GM20000 (cell line): ENCODE measurements at regions not wholly inside any gene's neighbourhood (a gene's known extent, or its start where the extent isn't known, plus 50 kb on each side); places are given as distances from the start of the nearest gene placed in this dataset.
"Not testable (repeated sequence)": the region's sequence is repeated elsewhere in the genome, so short reads cannot be mapped to it uniquely, and the experiment has no call there.

Experiments
- DNase-seq: peaks from one replicate; pipeline ENCODE4 v3.0.0; 2012; ENCODE audit warnings: low spot score
- TF ChIP-seq, protein P1 (sequence below): IDR thresholded peaks from 2 replicates; pipeline ENCODE4 v1.5.1; 2012; ENCODE audit warnings: mild to moderate bottlenecking, control low read depth; ENCODE audit errors: extremely low read depth, missing control alignments

GRCh38 chr11:38751421-38751820, 2153.4 kb upstream of the RAG2 start:
- TF ChIP-seq, protein P1, sequence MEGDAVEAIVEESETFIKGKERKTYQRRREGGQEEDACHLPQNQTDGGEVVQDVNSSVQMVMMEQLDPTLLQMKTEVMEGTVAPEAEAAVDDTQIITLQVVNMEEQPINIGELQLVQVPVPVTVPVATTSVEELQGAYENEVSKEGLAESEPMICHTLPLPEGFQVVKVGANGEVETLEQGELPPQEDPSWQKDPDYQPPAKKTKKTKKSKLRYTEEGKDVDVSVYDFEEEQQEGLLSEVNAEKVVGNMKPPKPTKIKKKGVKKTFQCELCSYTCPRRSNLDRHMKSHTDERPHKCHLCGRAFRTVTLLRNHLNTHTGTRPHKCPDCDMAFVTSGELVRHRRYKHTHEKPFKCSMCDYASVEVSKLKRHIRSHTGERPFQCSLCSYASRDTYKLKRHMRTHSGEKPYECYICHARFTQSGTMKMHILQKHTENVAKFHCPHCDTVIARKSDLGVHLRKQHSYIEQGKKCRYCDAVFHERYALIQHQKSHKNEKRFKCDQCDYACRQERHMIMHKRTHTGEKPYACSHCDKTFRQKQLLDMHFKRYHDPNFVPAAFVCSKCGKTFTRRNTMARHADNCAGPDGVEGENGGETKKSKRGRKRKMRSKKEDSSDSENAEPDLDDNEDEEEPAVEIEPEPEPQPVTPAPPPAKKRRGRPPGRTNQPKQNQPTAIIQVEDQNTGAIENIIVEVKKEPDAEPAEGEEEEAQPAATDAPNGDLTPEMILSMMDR, result no peak
- DNase-seq, result no peak

- DNase-seq, result not testable (repeated sequence)
Measured at GRCh38 chr11:38746516-38746915, 2148.5 kb upstream of the RAG2 start.

GRCh38 chr11:38723361-38723760, 2125.3 kb upstream of the RAG2 start:
- no peak for DNase-seq
- TF ChIP-seq, protein P1, result no peak

- TF ChIP-seq, protein P1, result no peak
- DNase-seq, result no peak
Measured at GRCh38 chr11:38721586-38722315, 2123.7 kb upstream of the RAG2 start.

- TF ChIP-seq, protein P1, result no peak
- no peak for DNase-seq
Measured at GRCh38 chr11:38718659-38719058, 2120.6 kb upstream of the RAG2 start.

DNA sequence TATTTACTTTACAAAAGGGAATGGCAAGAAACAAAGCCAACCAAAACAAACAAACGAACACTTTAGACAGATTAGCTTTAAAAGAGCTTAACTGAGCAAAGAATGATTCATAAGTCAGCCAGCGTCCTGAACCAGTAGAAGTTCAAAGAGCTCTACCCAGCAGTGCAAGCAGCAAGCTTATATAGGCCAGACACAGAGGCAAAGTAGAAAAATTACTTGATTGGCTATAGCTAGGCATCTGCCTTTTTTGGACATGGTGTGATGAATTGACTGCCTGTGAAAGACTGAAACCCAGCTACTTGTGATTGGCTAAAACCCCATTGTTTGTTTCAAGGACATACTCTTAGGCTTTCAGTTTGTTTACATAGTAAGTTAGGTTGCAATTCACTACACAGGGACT, 2120.0 kb upstream of the RAG2 start:
- no peak for DNase-seq
- TF ChIP-seq, protein P1, result no peak

- DNase-seq, result no peak
- TF ChIP-seq, protein P1, result no peak
Measured at GRCh38 chr11:38711110-38711509, 2113.1 kb upstream of the RAG2 start.

DNA sequence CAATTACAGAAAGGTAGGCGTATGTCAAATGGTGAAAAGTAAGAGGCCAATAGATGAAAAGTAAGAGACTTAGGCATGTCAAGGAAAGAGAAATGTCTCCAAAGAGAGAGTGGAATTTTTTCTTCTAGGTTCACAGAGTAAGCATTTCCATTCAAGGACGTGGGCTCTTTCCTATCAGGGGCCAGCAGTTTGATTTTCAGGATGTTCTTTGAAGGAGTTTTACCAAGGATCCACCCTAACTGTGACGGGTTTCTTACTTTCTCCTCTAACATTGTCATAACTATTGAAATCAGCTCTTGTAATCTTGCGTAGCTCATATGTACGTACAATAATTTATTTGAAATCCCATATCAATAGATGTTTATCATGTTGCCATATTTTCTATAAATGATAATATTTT, 2112.2 kb upstream of the RAG2 start:
- no peak for DNase-seq
- TF ChIP-seq, protein P1, result no peak
